Activated naive CD8-positive, alpha-beta T cell treated with anti-CD3 and anti-CD28 coated beads, Interleukin-2, amount 50 U/mL, for 24 hours (primary cell): ENCODE measurements at regions not wholly inside any gene's neighbourhood (a gene's known extent, or its start where the extent isn't known, plus 50 kb on each side); places are given as distances from the start of the nearest gene placed in this dataset.
A peak's percentile ranks its signal among the peaks of the same experiment; 100 is the strongest.
"Not testable (repeated sequence)": the region's sequence is repeated elsewhere in the genome, so short reads cannot be mapped to it uniquely, and the experiment has no call there.

Experiments
- ATAC-seq: fragments of 150-1000 bp; cut with Tn5 transposase; one replicate; pipeline ENCODE4 v1.10.0; 2021
- DNase-seq: peaks from one replicate; pipeline ENCODE4 v3.0.0; 2021
- H3K27ac Mint-ChIP-seq: one replicate; pipeline ENCODE4 v1.8.0; 2021; ENCODE audit warnings: mild to moderate bottlenecking, mixed read lengths
- H3K27me3 Mint-ChIP-seq: one replicate; pipeline ENCODE4 v1.8.0; 2021; ENCODE audit warnings: mixed read lengths
- H3K36me3 Mint-ChIP-seq: one replicate; pipeline ENCODE4 v1.8.0; 2021; ENCODE audit warnings: low read depth, mixed read lengths
- H3K4me1 Mint-ChIP-seq: one replicate; pipeline ENCODE4 v1.8.0; 2021; ENCODE audit warnings: mixed read lengths
- H3K4me3 Mint-ChIP-seq: one replicate; pipeline ENCODE4 v1.8.0; 2021; ENCODE audit warnings: mild to moderate bottlenecking, moderate library complexity, mixed read lengths
- H3K9me3 Mint-ChIP-seq: one replicate; pipeline ENCODE4 v1.8.0; 2021; ENCODE audit warnings: mixed read lengths

- Mint-ChIP-seq H3K27ac (no peak overlapping the region), H3K27me3 (peaks cover 2% of the 10 kb centered on the region), H3K4me1 (no peaks in the 10 kb centered on the region), H3K4me3 (no peak overlapping the region), H3K36me3 (no peaks in the 10 kb centered on the region), H3K9me3 (no peaks in the 10 kb centered on the region)
- DNase-seq (no peak), ATAC-seq (no peak)
Measured at GRCh38 chr3:186464424-186465093, 79.6 kb downstream of the CRYGS start.

GRCh38 chr3:186461141-186461540 is 83.0 kb downstream of the CRYGS start:
- Mint-ChIP-seq H3K27me3 (peaks cover 4% of the 10 kb centered on the region), H3K36me3 (no peaks in the 10 kb centered on the region), H3K27ac (no peak overlapping the region), H3K9me3 (no peaks in the 10 kb centered on the region), H3K4me1 (no peaks in the 10 kb centered on the region), H3K4me3 (no peak overlapping the region)
- ATAC-seq (peak; percentile 84), DNase-seq (no peak)

- no peak for DNase-seq
- no peak overlapping the region for H3K27ac Mint-ChIP-seq
- no peaks in the 10 kb centered on the region for H3K4me1 Mint-ChIP-seq
- no peaks in the 10 kb centered on the region for H3K36me3 Mint-ChIP-seq
- H3K4me3 Mint-ChIP-seq: no peak overlapping the region
- H3K27me3 Mint-ChIP-seq: peaks cover 5% of the 10 kb centered on the region
- no peaks in the 10 kb centered on the region for H3K9me3 Mint-ChIP-seq
- no peak for ATAC-seq
Measured at GRCh38 chr3:186459108-186459467, 85.1 kb downstream of the CRYGS start.

- ATAC-seq: no peak
- Mint-ChIP-seq H3K4me1 (no peaks in the 10 kb centered on the region), H3K27me3 (peaks cover 5% of the 10 kb centered on the region), H3K27ac (no peak overlapping the region), H3K36me3 (no peaks in the 10 kb centered on the region), H3K4me3 (no peak overlapping the region), H3K9me3 (no peaks in the 10 kb centered on the region)
- no peak for DNase-seq
Measured at GRCh38 chr3:186458306-186459107, 85.7 kb downstream of the CRYGS start.

- Mint-ChIP-seq H3K4me3 (no peak overlapping the region), H3K27me3 (peaks cover 5% of the 10 kb centered on the region), H3K4me1 (no peaks in the 10 kb centered on the region), H3K27ac (no peak overlapping the region), H3K9me3 (no peaks in the 10 kb centered on the region), H3K36me3 (no peaks in the 10 kb centered on the region)
- ATAC-seq (no peak), DNase-seq (no peak)
Measured at GRCh38 chr3:186457236-186457635, 86.9 kb downstream of the CRYGS start.

GRCh38 chr3:186456731-186457191 is 87.4 kb downstream of the CRYGS start:
- H3K4me1 Mint-ChIP-seq: no peaks in the 10 kb centered on the region
- H3K27me3 Mint-ChIP-seq: peaks cover 5% of the 10 kb centered on the region
- DNase-seq: no peak
- H3K36me3 Mint-ChIP-seq: no peaks in the 10 kb centered on the region
- H3K27ac Mint-ChIP-seq: no peak overlapping the region
- no peak for ATAC-seq
- H3K9me3 Mint-ChIP-seq: no peaks in the 10 kb centered on the region
- H3K4me3 Mint-ChIP-seq: no peak overlapping the region

- no peaks in the 10 kb centered on the region for H3K4me1 Mint-ChIP-seq
- H3K36me3 Mint-ChIP-seq: no peaks in the 10 kb centered on the region
- H3K9me3 Mint-ChIP-seq: no peaks in the 10 kb centered on the region
- DNase-seq: no peak
- ATAC-seq: no peak
- no peak overlapping the region for H3K4me3 Mint-ChIP-seq
- peaks cover 4% of the 10 kb centered on the region for H3K27me3 Mint-ChIP-seq
- no peak overlapping the region for H3K27ac Mint-ChIP-seq
Measured at GRCh38 chr3:186454881-186455703, 89.1 kb downstream of the CRYGS start.

- Mint-ChIP-seq H3K36me3 (no peaks in the 10 kb centered on the region), H3K27ac (no peak overlapping the region), H3K4me3 (no peak overlapping the region), H3K27me3 (peaks cover 4% of the 10 kb centered on the region), H3K9me3 (no peaks in the 10 kb centered on the region), H3K4me1 (no peaks in the 10 kb centered on the region)
- DNase-seq (no peak), ATAC-seq (no peak)
Measured at GRCh38 chr3:186453531-186453930, 90.6 kb downstream of the CRYGS start.

GRCh38 chr3:186452517-186452916 is 90.5 kb upstream of the DGKG start:
- H3K27ac Mint-ChIP-seq: no peak overlapping the region
- peaks cover 4% of the 10 kb centered on the region for H3K27me3 Mint-ChIP-seq
- H3K4me3 Mint-ChIP-seq: no peak overlapping the region
- H3K36me3 Mint-ChIP-seq: no peaks in the 10 kb centered on the region
- no peaks in the 10 kb centered on the region for H3K9me3 Mint-ChIP-seq
- ATAC-seq (no peak), DNase-seq (no peak)
- H3K4me1 Mint-ChIP-seq: no peaks in the 10 kb centered on the region

- H3K4me3 Mint-ChIP-seq: no peak overlapping the region
- H3K27me3 Mint-ChIP-seq: peaks cover 3% of the 10 kb centered on the region
- ATAC-seq (no peak), DNase-seq (no peak)
- H3K4me1 Mint-ChIP-seq: no peaks in the 10 kb centered on the region
- no peaks in the 10 kb centered on the region for H3K36me3 Mint-ChIP-seq
- H3K27ac Mint-ChIP-seq: no peak overlapping the region
- no peaks in the 10 kb centered on the region for H3K9me3 Mint-ChIP-seq
Measured at GRCh38 chr3:186451371-186451770, 89.3 kb upstream of the DGKG start.

- H3K4me1 Mint-ChIP-seq: no peaks in the 10 kb centered on the region
- H3K36me3 Mint-ChIP-seq: no peaks in the 10 kb centered on the region
- H3K27ac Mint-ChIP-seq: no peak overlapping the region
- DNase-seq: no peak
- no peaks in the 10 kb centered on the region for H3K27me3 Mint-ChIP-seq
- no peak for ATAC-seq
- no peaks in the 10 kb centered on the region for H3K9me3 Mint-ChIP-seq
- H3K4me3 Mint-ChIP-seq: no peak overlapping the region
Measured at GRCh38 chr3:186444974-186445373, 82.9 kb upstream of the DGKG start.

- no peaks in the 10 kb centered on the region for H3K36me3 Mint-ChIP-seq
- no peak overlapping the region for H3K4me3 Mint-ChIP-seq
- no peaks in the 10 kb centered on the region for H3K9me3 Mint-ChIP-seq
- no peak overlapping the region for H3K27ac Mint-ChIP-seq
- H3K27me3 Mint-ChIP-seq: no peaks in the 10 kb centered on the region
- ATAC-seq: no peak
- H3K4me1 Mint-ChIP-seq: no peaks in the 10 kb centered on the region
- DNase-seq: no peak
Measured at GRCh38 chr3:186444288-186444687, 82.3 kb upstream of the DGKG start.

- H3K4me1 Mint-ChIP-seq, H3K36me3 Mint-ChIP-seq, ATAC-seq, H3K9me3 Mint-ChIP-seq, H3K27me3 Mint-ChIP-seq, H3K27ac Mint-ChIP-seq, DNase-seq, H3K4me3 Mint-ChIP-seq: not testable (repeated sequence)
Measured at GRCh38 chr3:186442979-186443378, 80.9 kb upstream of the DGKG start.

- no peak overlapping the region for H3K27ac Mint-ChIP-seq
- H3K27me3 Mint-ChIP-seq: no peaks in the 10 kb centered on the region
- no peak overlapping the region for H3K4me3 Mint-ChIP-seq
- H3K4me1 Mint-ChIP-seq: no peaks in the 10 kb centered on the region
- no peak for DNase-seq
- no peaks in the 10 kb centered on the region for H3K36me3 Mint-ChIP-seq
- H3K9me3 Mint-ChIP-seq: no peaks in the 10 kb centered on the region
- ATAC-seq: no peak
Measured at GRCh38 chr3:186442162-186442561, 80.1 kb upstream of the DGKG start.

GRCh38 chr3:186440891-186441290 is 78.9 kb upstream of the DGKG start:
- DNase-seq (no peak), ATAC-seq (no peak)
- Mint-ChIP-seq H3K27me3 (no peaks in the 10 kb centered on the region), H3K4me3 (no peak overlapping the region), H3K9me3 (no peaks in the 10 kb centered on the region), H3K36me3 (no peaks in the 10 kb centered on the region), H3K27ac (no peak overlapping the region), H3K4me1 (no peaks in the 10 kb centered on the region)
